DOHH2 (cell line): ENCODE measurements at regions not wholly inside any gene's neighbourhood (a gene's known extent, or its start where the extent isn't known, plus 50 kb on each side); places are given as distances from the start of the nearest gene placed in this dataset.
"Not testable (repeated sequence)": the region's sequence is repeated elsewhere in the genome, so short reads cannot be mapped to it uniquely, and the experiment has no call there.

ENCODE experiments used
- H3F3A ChIP-seq: fragments of 200-600 bp; sonication (generic), shearing (Covaris generic); 2 replicates; pipeline ENCODE4 v1.6.0; 2016; ENCODE audit warnings: antibody characterized with exemption, mild to moderate bottlenecking; ENCODE audit not compliant: control insufficient read depth, insufficient read depth
- H3K27ac ChIP-seq: fragments of 200-600 bp; sonication (generic); 2 replicates; pipeline ENCODE4 v1.5.1; 2014; ENCODE audit warnings: low read depth, mild to moderate bottlenecking, low read length, moderate library complexity
- H3K27me3 ChIP-seq: fragments of 200-600 bp; sonication (generic); 2 replicates; pipeline ENCODE4 v1.6.1; 2014; ENCODE audit warnings: mild to moderate bottlenecking, low read length, mixed read lengths; ENCODE audit not compliant: control insufficient read depth
- H3K36me3 ChIP-seq: fragments of 200-600 bp; sonication (generic); 2 replicates; pipeline ENCODE4 v1.6.1; 2014; ENCODE audit warnings: mild to moderate bottlenecking, low read length, moderate library complexity, mixed read lengths; ENCODE audit not compliant: control insufficient read depth
- H3K4me1 ChIP-seq: fragments of 200-600 bp; sonication (generic); 2 replicates; pipeline ENCODE4 v1.6.1; 2014; ENCODE audit warnings: mild to moderate bottlenecking, low read length, mixed read lengths; ENCODE audit not compliant: control insufficient read depth
- H3K4me2 ChIP-seq: fragments of 200-600 bp; sonication (generic); 2 replicates; pipeline ENCODE4 v1.6.0; 2014; ENCODE audit warnings: mild to moderate bottlenecking, low read length, moderate library complexity
- H3K4me3 ChIP-seq: fragments of 200-600 bp; sonication (generic); 2 replicates; pipeline ENCODE4 v1.5.1; 2014; ENCODE audit warnings: mild to moderate bottlenecking, low read length, mixed read lengths
- H3K79me2 ChIP-seq: fragments of 200-600 bp; sonication (generic); 2 replicates; pipeline ENCODE4 v1.6.1; 2014; ENCODE audit warnings: mild to moderate bottlenecking, low read length, mixed read lengths; ENCODE audit not compliant: control insufficient read depth
- H3K9me2 ChIP-seq: fragments of 200-600 bp; sonication (generic); replicated peaks from 2 replicates; pipeline ENCODE4 v1.6.1; 2014; ENCODE audit warnings: mild to moderate bottlenecking, low read length, mixed read lengths; ENCODE audit not compliant: control insufficient read depth
- H3K9me3 ChIP-seq: fragments of 200-600 bp; sonication (generic); 2 replicates; pipeline ENCODE4 v1.6.1; 2014; ENCODE audit warnings: antibody characterized with exemption, low read length, mixed read lengths; ENCODE audit not compliant: control insufficient read depth, insufficient read depth
- H4K20me1 ChIP-seq: fragments of 200-600 bp; sonication (generic); 2 replicates; pipeline ENCODE4 v1.6.0; 2014; ENCODE audit warnings: low read depth, mild to moderate bottlenecking, antibody characterized with exemption, low read length, moderate library complexity; ENCODE audit not compliant: control insufficient read depth, insufficient read depth
- CTCF ChIP-seq: fragments of 200-600 bp; sonication (generic); IDR thresholded peaks from one replicate; pipeline ENCODE4 v1.5.1; 2014; ENCODE audit warnings: antibody characterized with exemption, mild to moderate bottlenecking, low read depth, low read length; ENCODE audit not compliant: poor library complexity, severe bottlenecking
- EZH2phosphoT487 ChIP-seq: fragments of 200-600 bp; sonication (generic); IDR thresholded peaks from 2 replicates; pipeline ENCODE4 v1.6.1; 2017; ENCODE audit warnings: borderline replicate concordance, mild to moderate bottlenecking, antibody characterized with exemption, low read length, moderate library complexity, mixed read lengths

GRCh38 chr21:23811805-23812204 lies 1795.5 kb downstream of the MRPL39 start:
- no peaks in the 10 kb centered on the region for H4K20me1 ChIP-seq
- no peaks in the 10 kb centered on the region for H3K4me1 ChIP-seq
- no peaks in the 10 kb centered on the region for H3K79me2 ChIP-seq
- H3K4me2 ChIP-seq, result no peak overlapping the region
- H3K27me3 ChIP-seq, result no peaks in the 10 kb centered on the region
- peaks cover 4% of the 10 kb centered on the region for H3K9me3 ChIP-seq
- H3K27ac ChIP-seq, result no peak overlapping the region
- H3K36me3 ChIP-seq, result no peaks in the 10 kb centered on the region
- H3K9me2 ChIP-seq, result no peaks in the 10 kb centered on the region
- no peaks in the 10 kb centered on the region for H3F3A ChIP-seq
- TF ChIP-seq CTCF (no peak), EZH2phosphoT487 (no peak)
- no peak overlapping the region for H3K4me3 ChIP-seq

- no peak overlapping the region for H3K27ac ChIP-seq
- no peak for TF ChIP-seq EZH2phosphoT487
- TF ChIP-seq CTCF, result no peak
- no peak overlapping the region for H3K4me3 ChIP-seq
- H3K4me1 ChIP-seq, result no peaks in the 10 kb centered on the region
- H3K27me3 ChIP-seq, result no peaks in the 10 kb centered on the region
- no peaks in the 10 kb centered on the region for H3F3A ChIP-seq
- no peak overlapping the region for H3K4me2 ChIP-seq
- H3K36me3 ChIP-seq, result no peaks in the 10 kb centered on the region
- no peaks in the 10 kb centered on the region for H4K20me1 ChIP-seq
- no peaks in the 10 kb centered on the region for H3K79me2 ChIP-seq
- H3K9me2 ChIP-seq, result no peaks in the 10 kb centered on the region
- H3K9me3 ChIP-seq, result peaks cover 4% of the 10 kb centered on the region
Measured at GRCh38 chr21:23809573-23809972, 1797.7 kb downstream of the MRPL39 start.

GRCh38 chr21:23806966-23807548 lies 1800.2 kb downstream of the MRPL39 start:
- not testable (repeated sequence) for H3K9me3 ChIP-seq, H3F3A ChIP-seq, H3K27ac ChIP-seq, H3K9me2 ChIP-seq, H3K27me3 ChIP-seq, H3K36me3 ChIP-seq, H3K4me2 ChIP-seq, H3K4me3 ChIP-seq, H3K79me2 ChIP-seq, H3K4me1 ChIP-seq, H4K20me1 ChIP-seq

DNA sequence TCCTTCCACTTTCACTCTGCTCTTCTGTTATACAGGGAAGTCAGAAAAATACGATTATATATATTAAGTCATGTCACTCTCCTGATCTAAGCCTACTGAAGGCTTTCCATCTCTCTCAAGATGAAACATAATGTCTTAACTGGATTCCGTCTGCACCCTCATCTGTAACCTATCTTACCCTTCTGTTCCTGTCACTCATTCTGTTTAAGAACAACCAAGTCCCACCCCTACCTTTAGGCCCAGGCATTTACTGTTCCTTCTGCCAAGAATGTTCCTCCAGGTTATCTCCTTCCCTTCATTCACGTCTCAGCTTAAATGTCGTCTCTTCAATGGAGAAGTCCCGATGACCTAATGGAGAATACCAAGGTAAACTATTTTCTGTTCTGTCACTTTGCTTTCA lies 1802.4 kb downstream of the MRPL39 start:
- Histone ChIP-seq H3K27ac (no peak overlapping the region), H3K9me3 (no peaks in the 10 kb centered on the region), H3K27me3 (no peaks in the 10 kb centered on the region), H3F3A (no peaks in the 10 kb centered on the region), H3K9me2 (no peaks in the 10 kb centered on the region), H3K4me3 (no peak overlapping the region), H3K4me1 (no peaks in the 10 kb centered on the region), H4K20me1 (no peaks in the 10 kb centered on the region), H3K4me2 (no peak overlapping the region), H3K79me2 (no peaks in the 10 kb centered on the region), H3K36me3 (no peaks in the 10 kb centered on the region)
- TF ChIP-seq CTCF (no peak), EZH2phosphoT487 (no peak)
